Upper lobe of left lung (tissue), 4 donors: ENCODE measurements at regions not wholly inside any gene's neighbourhood (a gene's known extent, or its start where the extent isn't known, plus 50 kb on each side); places are given as distances from the start of the nearest gene placed in this dataset.

Experiments
- POLR2A ChIP-seq, 4 donors: fragments of 450-650 bp; IDR thresholded peaks; one replicate each; pipeline ENCODE4 v1.5.1; 2016 to 2017; ENCODE audit warnings: antibody characterized with exemption in 4 of 4, mild to moderate bottlenecking in 2 of 4
- TF ChIP-seq, protein P1 (sequence below), 6 experiments: fragments of 450-650 bp in 4 of 6; fragments of 200-600 bp in 2 of 6; sonication (generic) in 2 of 6; IDR thresholded peaks; one replicate each; pipeline ENCODE4 v1.5.1; 2016 to 2019; ENCODE audit warnings: antibody characterized with exemption in 6 of 6

GRCh38 chr20:53738039-53738944 is 144.7 kb upstream of the ZNF217 start:
- TF ChIP-seq, protein P1, sequence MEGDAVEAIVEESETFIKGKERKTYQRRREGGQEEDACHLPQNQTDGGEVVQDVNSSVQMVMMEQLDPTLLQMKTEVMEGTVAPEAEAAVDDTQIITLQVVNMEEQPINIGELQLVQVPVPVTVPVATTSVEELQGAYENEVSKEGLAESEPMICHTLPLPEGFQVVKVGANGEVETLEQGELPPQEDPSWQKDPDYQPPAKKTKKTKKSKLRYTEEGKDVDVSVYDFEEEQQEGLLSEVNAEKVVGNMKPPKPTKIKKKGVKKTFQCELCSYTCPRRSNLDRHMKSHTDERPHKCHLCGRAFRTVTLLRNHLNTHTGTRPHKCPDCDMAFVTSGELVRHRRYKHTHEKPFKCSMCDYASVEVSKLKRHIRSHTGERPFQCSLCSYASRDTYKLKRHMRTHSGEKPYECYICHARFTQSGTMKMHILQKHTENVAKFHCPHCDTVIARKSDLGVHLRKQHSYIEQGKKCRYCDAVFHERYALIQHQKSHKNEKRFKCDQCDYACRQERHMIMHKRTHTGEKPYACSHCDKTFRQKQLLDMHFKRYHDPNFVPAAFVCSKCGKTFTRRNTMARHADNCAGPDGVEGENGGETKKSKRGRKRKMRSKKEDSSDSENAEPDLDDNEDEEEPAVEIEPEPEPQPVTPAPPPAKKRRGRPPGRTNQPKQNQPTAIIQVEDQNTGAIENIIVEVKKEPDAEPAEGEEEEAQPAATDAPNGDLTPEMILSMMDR (IDR thresholded peaks at IDR 0.05) = no peak
- peak in 2 of 4 donors; percentile 25 to 51 for TF ChIP-seq POLR2A (IDR thresholded peaks at IDR 0.05)
